C4-2B (cell line): ENCODE measurements at regions not wholly inside any gene's neighbourhood (a gene's known extent, or its start where the extent isn't known, plus 50 kb on each side); places are given as distances from the start of the nearest gene placed in this dataset.

ENCODE experiments used
- ZFX ChIP-seq: fragments of 450-650 bp; IDR thresholded peaks from 2 replicates; pipeline ENCODE4 v1.6.1; 2017
- TF ChIP-seq, protein P1 (sequence below): fragments of 450-650 bp; conservative IDR thresholded peaks from 2 replicates; pipeline ENCODE4 v1.5.1; 2017; ENCODE audit warnings: mild to moderate bottlenecking

DNA sequence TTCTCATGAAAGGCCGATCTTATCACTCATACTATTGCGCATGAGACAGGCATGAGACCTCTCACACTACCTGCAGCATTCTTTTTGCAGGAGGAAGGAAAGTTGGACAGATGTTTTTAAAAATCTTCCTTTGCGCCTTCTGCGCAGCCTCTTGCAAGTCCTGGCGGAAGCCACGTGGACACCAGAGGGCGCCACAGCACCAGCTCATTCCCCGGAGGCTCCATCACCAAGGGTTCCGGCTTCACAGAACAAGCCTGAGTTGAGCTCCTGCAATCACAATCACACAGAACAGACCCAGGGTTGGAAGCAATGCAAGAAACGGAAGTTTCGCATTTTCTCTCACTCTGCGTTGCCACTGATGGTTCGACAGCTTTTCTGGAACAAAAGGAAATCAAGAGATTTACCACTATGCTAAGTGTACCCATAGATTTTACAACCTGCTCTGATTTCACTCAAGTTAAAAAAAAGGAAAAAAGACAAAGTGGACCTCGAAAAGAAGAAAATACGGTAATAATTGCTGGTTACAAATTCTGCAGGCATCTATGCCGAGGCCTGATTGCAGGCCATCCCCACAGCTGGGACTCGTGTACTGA is 304.7 kb upstream of the MSX2 start:
- TF ChIP-seq, protein P1, sequence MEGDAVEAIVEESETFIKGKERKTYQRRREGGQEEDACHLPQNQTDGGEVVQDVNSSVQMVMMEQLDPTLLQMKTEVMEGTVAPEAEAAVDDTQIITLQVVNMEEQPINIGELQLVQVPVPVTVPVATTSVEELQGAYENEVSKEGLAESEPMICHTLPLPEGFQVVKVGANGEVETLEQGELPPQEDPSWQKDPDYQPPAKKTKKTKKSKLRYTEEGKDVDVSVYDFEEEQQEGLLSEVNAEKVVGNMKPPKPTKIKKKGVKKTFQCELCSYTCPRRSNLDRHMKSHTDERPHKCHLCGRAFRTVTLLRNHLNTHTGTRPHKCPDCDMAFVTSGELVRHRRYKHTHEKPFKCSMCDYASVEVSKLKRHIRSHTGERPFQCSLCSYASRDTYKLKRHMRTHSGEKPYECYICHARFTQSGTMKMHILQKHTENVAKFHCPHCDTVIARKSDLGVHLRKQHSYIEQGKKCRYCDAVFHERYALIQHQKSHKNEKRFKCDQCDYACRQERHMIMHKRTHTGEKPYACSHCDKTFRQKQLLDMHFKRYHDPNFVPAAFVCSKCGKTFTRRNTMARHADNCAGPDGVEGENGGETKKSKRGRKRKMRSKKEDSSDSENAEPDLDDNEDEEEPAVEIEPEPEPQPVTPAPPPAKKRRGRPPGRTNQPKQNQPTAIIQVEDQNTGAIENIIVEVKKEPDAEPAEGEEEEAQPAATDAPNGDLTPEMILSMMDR, result peak; percentile 96
- no peak for TF ChIP-seq ZFX
